GM10266 (cell line): ENCODE measurements at regions not wholly inside any gene's neighbourhood (a gene's known extent, or its start where the extent isn't known, plus 50 kb on each side); places are given as distances from the start of the nearest gene placed in this dataset.

Experiments
- DNase-seq: peaks from one replicate; pipeline ENCODE4 v3.0.0; 2012; ENCODE audit errors: extremely low spot score
- TF ChIP-seq, protein P1 (sequence below): IDR thresholded peaks from 2 replicates; pipeline ENCODE4 v1.5.1; 2012; ENCODE audit warnings: mild to moderate bottlenecking, low read depth; ENCODE audit not compliant: control insufficient read depth, insufficient read depth; ENCODE audit errors: missing control alignments

DNA sequence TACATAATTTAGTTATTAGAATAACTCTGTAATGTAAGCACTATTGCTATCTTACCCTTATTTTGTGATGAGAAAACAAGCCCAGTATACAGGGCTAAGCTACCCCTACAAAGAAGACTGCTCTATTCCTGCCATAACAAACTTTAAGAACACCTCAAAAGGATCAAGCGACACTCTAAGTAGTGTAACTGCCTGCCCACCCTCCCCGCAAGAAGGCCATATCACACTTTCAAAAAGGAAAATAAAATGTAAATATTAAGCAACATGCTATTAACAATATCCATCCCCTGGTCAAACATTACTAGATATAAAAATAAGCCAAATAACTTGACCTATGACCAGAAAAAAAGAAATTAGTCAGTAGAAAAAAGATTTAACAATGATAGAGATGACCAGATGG lies 741.7 kb upstream of the CNTNAP5 start:
- TF ChIP-seq, protein P1, sequence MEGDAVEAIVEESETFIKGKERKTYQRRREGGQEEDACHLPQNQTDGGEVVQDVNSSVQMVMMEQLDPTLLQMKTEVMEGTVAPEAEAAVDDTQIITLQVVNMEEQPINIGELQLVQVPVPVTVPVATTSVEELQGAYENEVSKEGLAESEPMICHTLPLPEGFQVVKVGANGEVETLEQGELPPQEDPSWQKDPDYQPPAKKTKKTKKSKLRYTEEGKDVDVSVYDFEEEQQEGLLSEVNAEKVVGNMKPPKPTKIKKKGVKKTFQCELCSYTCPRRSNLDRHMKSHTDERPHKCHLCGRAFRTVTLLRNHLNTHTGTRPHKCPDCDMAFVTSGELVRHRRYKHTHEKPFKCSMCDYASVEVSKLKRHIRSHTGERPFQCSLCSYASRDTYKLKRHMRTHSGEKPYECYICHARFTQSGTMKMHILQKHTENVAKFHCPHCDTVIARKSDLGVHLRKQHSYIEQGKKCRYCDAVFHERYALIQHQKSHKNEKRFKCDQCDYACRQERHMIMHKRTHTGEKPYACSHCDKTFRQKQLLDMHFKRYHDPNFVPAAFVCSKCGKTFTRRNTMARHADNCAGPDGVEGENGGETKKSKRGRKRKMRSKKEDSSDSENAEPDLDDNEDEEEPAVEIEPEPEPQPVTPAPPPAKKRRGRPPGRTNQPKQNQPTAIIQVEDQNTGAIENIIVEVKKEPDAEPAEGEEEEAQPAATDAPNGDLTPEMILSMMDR: no peak
- no peak for DNase-seq

GRCh38 chr2:123303731-123304130 lies 721.4 kb upstream of the CNTNAP5 start:
- TF ChIP-seq, protein P1: no peak
- no peak for DNase-seq
